SH-SY5Y (cell line): ENCODE measurements at regions not wholly inside any gene's neighbourhood (a gene's known extent, or its start where the extent isn't known, plus 50 kb on each side); places are given as distances from the start of the nearest gene placed in this dataset.

ENCODE experiments used
- GATA2 ChIP-seq: IDR thresholded peaks from 2 replicates; pipeline ENCODE4 v1.6.1; 2011; ENCODE audit warnings: mild to moderate bottlenecking, low read depth, low read length
- GATA3 ChIP-seq: IDR thresholded peaks from 2 replicates; pipeline ENCODE4 v1.6.1; 2011; ENCODE audit warnings: low read depth, mild to moderate bottlenecking, low read length, moderate library complexity

DNA sequence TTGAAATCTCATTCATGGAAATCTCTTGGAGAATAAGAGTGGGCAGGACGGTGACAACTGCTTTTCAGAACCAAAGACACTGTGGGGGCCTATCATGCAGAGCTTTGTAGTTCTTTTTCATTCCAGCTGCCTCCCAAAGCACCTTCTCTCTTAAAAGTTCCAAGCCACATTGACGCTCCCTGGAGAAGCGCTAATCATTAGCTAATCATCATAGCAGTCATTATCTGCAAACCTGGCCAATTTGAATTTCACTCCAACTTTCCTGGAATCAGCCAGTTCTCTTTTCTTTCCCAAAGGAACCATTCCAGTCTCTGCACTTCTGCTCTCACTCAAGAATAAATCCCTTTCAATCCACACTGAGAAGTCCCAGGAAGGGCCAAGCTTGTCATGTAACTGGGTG lies 1144.1 kb upstream of the IGFBP7 start:
- TF ChIP-seq GATA2 (no peak), GATA3 (no peak)
